DMS114 treated with DMSO at 0.1 percent for 48 hours (cell line): ENCODE measurements at regions not wholly inside any gene's neighbourhood (a gene's known extent, or its start where the extent isn't known, plus 50 kb on each side); places are given as distances from the start of the nearest gene placed in this dataset.
"Not testable (repeated sequence)": the region's sequence is repeated elsewhere in the genome, so short reads cannot be mapped to it uniquely, and the experiment has no call there.

Experiments
- DNase-seq: peaks from one replicate; lab custom pipeline; 2025; ENCODE audit not compliant: unreplicated experiment; lab: John Stamatoyannopoulos, UW

DNA sequence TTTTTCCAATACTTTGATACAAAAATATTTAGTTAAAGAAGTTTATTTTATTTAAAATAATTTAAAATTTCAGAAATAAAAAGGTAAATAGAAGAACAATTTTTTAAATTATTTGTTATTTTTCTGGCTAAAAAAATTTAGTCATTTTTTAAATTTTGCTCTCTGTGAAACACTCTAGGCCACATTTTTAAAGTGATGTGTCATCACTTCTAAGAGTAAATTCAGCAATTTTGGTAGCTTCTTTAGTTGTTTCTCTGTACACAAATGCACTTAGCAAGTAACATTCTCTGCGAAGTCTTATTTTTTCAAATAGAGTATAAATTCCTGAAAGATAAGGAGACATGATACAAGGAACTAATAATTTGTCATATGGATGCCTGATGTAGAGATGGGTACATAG, 760.0 kb upstream of the PRMT6 start:
- no peak for DNase-seq

DNA sequence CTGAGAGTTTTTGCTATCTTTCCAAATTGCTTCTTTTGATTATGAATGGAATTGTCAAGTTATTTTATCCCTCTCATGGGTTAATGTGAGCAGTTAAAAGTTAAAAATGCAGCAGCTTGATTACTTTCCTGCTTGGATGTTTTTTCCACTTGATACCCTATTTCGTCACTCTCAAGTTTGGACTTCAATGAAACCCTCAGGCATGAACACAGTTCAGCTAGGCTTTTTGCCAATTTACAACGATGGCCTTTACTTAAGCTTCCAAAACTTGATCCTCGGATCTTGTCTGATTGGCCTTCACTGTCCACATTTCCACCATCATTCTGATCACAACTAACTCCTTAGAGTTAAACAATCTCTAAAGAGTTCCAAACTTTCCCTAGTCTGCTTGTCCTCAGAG, 752.4 kb upstream of the PRMT6 start:
- DNase-seq: no peak

GRCh38 chr1:106319612-106320011, 736.9 kb upstream of the PRMT6 start:
- DNase-seq: no peak

DNA sequence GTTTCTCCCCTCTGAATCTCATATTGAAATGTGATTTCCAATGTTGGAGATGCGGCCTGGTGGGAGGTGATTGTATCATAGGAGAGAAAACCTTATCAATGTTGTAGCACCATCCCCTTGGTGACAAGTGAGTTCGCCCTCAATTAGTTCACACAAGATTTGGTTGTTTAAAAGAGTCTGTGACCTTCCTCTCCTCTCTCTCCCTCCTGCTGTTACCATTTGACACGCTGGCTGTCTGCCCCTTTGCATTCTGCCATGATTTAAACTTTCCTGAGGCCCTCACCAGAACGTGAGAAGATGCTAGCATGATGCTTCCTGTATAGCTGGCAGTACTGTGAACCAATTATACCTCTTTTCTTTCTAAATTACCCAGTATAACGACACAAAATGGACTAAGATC, 730.9 kb upstream of the PRMT6 start:
- no peak for DNase-seq

DNA sequence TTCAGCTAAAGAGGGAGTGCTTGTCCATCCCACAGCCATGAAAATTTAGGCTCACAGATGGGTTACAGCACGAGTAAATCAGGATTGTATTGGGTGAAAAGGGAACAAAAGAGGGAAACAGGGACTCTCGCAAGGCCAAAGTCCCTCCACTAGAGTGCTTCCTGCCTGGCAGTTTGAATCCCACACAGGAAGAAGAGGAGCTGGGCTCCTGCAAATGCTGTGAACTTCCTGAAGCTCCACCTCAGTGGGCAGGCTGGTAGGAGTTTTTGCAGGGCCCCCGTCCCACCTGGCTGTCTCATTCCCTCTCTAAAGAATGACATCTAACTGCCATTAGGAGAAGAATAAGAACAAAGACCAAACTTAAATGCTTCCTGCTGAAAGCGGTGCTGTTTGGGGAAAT, 712.0 kb upstream of the PRMT6 start:
- no peak for DNase-seq

- DNase-seq: no peak
Measured at GRCh38 chr1:106360252-106360651, 696.2 kb upstream of the PRMT6 start.

GRCh38 chr1:106366627-106367319, 689.7 kb upstream of the PRMT6 start:
- DNase-seq: no peak

- DNase-seq: no peak
Measured at GRCh38 chr1:106378261-106378660, 678.2 kb upstream of the PRMT6 start.

GRCh38 chr1:106380772-106381171, 675.7 kb upstream of the PRMT6 start:
- no peak for DNase-seq

GRCh38 chr1:106389160-106389559, 667.3 kb upstream of the PRMT6 start:
- not testable (repeated sequence) for DNase-seq

GRCh38 chr1:106393046-106393445, 663.4 kb upstream of the PRMT6 start:
- no peak for DNase-seq

DNA sequence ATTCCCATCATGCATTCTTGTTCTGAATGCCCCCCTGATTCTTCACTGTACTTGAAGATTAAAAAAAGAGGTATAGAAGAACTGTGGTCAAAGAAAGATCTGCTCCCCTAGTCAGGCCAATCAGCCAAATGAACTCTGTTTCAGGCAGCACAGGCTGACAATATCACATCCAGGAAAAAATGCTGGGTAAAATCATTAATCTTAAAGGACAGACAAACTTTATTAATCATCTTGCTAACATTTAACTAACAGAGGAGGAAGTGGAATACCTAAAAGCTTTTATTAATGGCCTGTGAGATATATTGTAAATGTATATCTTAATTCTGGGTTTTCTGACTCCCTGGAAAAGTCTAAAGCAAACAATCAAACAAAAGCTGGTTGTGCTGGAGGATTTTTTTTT, 660.5 kb upstream of the PRMT6 start:
- no peak for DNase-seq

- no peak for DNase-seq
Measured at GRCh38 chr1:106398391-106398790, 658.1 kb upstream of the PRMT6 start.

DNA sequence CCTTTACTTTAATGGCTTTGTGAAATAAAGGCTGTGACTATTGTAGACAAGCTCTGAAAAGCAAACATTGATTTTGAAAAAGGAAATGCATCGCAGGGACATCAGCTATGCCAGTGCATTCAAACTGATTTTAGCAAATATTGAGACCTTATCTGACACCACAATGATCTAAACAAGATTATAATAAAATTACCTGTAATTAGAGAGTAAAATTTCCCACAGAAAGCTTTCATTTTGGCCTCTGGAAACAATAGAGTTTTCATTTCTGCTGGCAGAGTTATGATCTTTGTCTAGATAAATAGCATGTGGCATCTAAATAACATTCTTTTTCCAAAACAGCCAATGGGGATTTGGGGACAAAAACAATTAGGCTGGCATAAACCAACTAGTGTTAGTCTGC, 650.4 kb upstream of the PRMT6 start:
- no peak for DNase-seq

GRCh38 chr1:106412321-106412720, 644.2 kb upstream of the PRMT6 start:
- not testable (repeated sequence) for DNase-seq

- DNase-seq: no peak
Measured at GRCh38 chr1:106435269-106435668, 621.2 kb upstream of the PRMT6 start.

- no peak for DNase-seq
Measured at GRCh38 chr1:106439475-106439874, 617.0 kb upstream of the PRMT6 start.

- no peak for DNase-seq
Measured at GRCh38 chr1:106447466-106447865, 609.0 kb upstream of the PRMT6 start.

- DNase-seq: no peak
Measured at GRCh38 chr1:106456832-106457231, 599.6 kb upstream of the PRMT6 start.

DNA sequence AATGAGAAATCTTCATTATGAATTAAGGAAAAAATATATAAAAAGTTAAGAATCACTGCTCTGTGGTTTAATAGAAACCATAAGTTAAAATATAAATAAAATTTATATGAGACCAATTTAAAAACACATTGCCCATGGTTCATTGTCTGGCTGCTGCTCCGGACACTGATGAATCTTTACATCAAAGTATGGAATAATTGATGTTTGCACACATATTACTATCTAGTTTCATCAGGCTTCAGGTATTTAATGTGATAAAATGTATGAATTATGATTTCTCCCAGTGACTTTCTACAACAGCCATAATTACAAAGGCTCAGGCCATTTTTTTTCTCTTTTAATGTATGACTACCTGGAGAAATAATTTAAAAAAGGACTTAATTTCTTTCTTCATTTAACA, 599.1 kb upstream of the PRMT6 start:
- DNase-seq: no peak

DNA sequence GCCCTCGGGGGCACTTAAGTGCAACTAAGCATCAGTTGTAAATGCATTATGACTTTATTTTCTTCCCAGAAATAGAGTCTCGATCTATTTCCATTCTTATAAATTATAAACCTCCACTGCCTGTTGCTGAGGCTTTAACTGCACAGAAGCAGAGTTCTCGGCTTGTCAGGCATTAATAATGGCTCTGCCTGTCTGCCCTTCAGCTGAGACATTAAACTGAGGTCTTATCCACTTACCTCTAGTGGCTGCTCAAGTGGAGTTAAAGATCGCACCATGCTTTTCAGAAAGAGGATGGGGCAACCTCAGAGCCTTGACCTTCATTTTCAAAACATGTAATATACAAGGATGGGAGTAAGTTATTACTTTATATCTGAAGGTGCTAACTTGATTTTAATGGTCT, 597.6 kb upstream of the PRMT6 start:
- DNase-seq: no peak

GRCh38 chr1:106459418-106459817, 597.1 kb upstream of the PRMT6 start:
- no peak for DNase-seq

DNA sequence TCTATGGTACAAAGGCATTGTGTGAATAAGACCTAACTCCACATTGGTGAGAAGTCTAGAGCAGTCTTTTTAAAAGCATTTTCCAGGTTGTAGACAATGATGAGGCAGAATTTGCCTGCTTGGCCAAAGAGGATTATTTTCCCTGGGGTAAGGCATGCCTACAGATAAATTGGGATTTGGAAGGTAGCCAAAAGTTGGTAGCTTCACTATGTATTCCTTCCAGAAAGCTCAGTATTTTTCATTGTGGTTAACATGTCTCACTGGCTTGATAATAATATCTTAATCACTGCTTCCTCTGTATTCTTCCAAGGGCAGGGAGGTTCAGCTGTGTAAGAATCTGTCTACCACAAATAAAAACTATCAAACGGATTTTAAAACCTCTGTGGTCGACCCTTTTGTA, 590.8 kb upstream of the PRMT6 start:
- no peak for DNase-seq
